PC-9 (cell line): ENCODE measurements at regions not wholly inside any gene's neighbourhood (a gene's known extent, or its start where the extent isn't known, plus 50 kb on each side); places are given as distances from the start of the nearest gene placed in this dataset.

ENCODE experiments used
- CTCF ChIP-seq: fragments of 200-600 bp; sonication (generic); conservative IDR thresholded peaks from 2 replicates; pipeline ENCODE4 v1.6.1; 2017; ENCODE audit warnings: mixed run types, antibody characterized with exemption, mild to moderate bottlenecking, moderate library complexity
- EZH2 ChIP-seq: fragments of 200-600 bp; sonication (generic); IDR thresholded peaks from 2 replicates; pipeline ENCODE4 v1.8.0; 2017; ENCODE audit warnings: antibody characterized with exemption, low read depth

- TF ChIP-seq CTCF (no peak), EZH2 (no peak)
Measured at GRCh38 chr4:104591510-104591911, 96.8 kb upstream of the CXXC4 start.
